NCI-H1105 treated with DMSO at 0.1 percent for 48 hours (cell line): ENCODE measurements at regions not wholly inside any gene's neighbourhood (a gene's known extent, or its start where the extent isn't known, plus 50 kb on each side); places are given as distances from the start of the nearest gene placed in this dataset.
"Not testable (repeated sequence)": the region's sequence is repeated elsewhere in the genome, so short reads cannot be mapped to it uniquely, and the experiment has no call there.

ENCODE experiments used
- DNase-seq: peaks from one replicate; lab custom pipeline; 2025; lab: John Stamatoyannopoulos, UW

- no peak for DNase-seq
These were observed 50.9 kb downstream of the ANXA2R start for GRCh38 chr5:42989190-42989589.

GRCh38 chr5:42988568-42988967 is 51.6 kb downstream of the ANXA2R start:
- no peak for DNase-seq

- DNase-seq: no peak
These were observed 54.7 kb downstream of the ANXA2R start for GRCh38 chr5:42985129-42986037.

GRCh38 chr5:42984307-42984706 is 55.8 kb downstream of the ANXA2R start:
- DNase-seq: no peak

- DNase-seq: peak; percentile 59
These were observed 58.0 kb downstream of the ANXA2R start for GRCh38 chr5:42982107-42982622.

GRCh38 chr5:42981417-42982106 is 58.6 kb downstream of the ANXA2R start:
- not testable (repeated sequence) for DNase-seq

- DNase-seq: not testable (repeated sequence)
These were observed 59.1 kb downstream of the ANXA2R start for GRCh38 chr5:42981015-42981414.

GRCh38 chr5:42980391-42980790 is 59.7 kb downstream of the ANXA2R start:
- DNase-seq: not testable (repeated sequence)

GRCh38 chr5:42979242-42979641 is 60.9 kb downstream of the ANXA2R start:
- not testable (repeated sequence) for DNase-seq

GRCh38 chr5:42974536-42974935 is 65.6 kb downstream of the ANXA2R start:
- no peak for DNase-seq

GRCh38 chr5:42970636-42971559 is 69.2 kb downstream of the ANXA2R start:
- no peak for DNase-seq

GRCh38 chr5:42965934-42966333 is 74.2 kb downstream of the ANXA2R start:
- no peak for DNase-seq

- DNase-seq: no peak
These were observed 76.7 kb downstream of the ANXA2R start for GRCh38 chr5:42963412-42963811.

GRCh38 chr5:42962124-42962523 is 78.0 kb downstream of the ANXA2R start:
- DNase-seq: no peak

GRCh38 chr5:42960506-42960905 is 79.6 kb downstream of the ANXA2R start:
- DNase-seq: no peak

- no peak for DNase-seq
These were observed 83.6 kb downstream of the ANXA2R start for GRCh38 chr5:42956551-42956950.

GRCh38 chr5:42953041-42953440 is 87.1 kb downstream of the ANXA2R start:
- no peak for DNase-seq

GRCh38 chr5:42952578-42952974 is 87.5 kb downstream of the ANXA2R start:
- no peak for DNase-seq

GRCh38 chr5:42951293-42951840 is 88.8 kb downstream of the ANXA2R start:
- DNase-seq: no peak

- peak; percentile 23 for DNase-seq
These were observed 89.4 kb downstream of the ANXA2R start for GRCh38 chr5:42950456-42951292.

- no peak for DNase-seq
These were observed 90.0 kb downstream of the ANXA2R start for GRCh38 chr5:42950116-42950455.
